ENCODE measurements at regions not wholly inside any gene's neighbourhood (a gene's known extent, or its start where the extent isn't known, plus 50 kb on each side); places are given as distances from the start of the nearest gene placed in this dataset.

DNA sequence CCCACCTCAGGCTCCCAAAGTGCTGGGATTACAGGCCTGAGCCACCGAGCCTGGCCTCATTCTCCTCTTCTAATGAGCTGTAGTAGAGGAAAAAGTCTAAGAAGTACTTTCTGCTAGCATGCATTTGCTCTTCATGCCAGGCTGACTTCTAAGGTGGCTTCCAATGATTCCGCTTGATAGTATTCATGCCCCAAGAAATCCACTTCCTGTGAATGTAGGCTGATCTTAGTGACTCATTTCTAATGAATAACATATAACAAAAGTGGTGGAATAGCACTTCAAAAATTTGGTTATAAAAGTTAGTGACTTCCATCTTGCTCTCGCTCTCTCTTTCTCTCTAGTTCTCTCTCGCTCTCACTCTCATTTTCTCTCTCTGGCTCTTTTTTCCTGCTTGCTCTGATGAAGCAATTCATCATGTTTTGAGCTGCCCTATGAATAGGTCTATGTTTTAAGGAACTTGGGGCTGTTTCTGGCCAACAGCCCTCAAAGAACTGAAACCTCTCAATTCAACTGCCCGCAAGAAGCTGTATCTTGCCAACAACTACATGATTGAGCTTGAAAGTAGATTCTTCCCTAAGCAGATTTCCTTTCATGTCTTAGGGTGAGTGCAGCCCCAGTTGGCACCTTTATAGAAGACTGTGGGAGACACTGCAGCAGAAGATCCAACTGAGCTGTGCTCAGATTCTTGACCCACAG, 282.9 kb downstream of the RMST start:
- TF ChIP-seq, protein P1, sequence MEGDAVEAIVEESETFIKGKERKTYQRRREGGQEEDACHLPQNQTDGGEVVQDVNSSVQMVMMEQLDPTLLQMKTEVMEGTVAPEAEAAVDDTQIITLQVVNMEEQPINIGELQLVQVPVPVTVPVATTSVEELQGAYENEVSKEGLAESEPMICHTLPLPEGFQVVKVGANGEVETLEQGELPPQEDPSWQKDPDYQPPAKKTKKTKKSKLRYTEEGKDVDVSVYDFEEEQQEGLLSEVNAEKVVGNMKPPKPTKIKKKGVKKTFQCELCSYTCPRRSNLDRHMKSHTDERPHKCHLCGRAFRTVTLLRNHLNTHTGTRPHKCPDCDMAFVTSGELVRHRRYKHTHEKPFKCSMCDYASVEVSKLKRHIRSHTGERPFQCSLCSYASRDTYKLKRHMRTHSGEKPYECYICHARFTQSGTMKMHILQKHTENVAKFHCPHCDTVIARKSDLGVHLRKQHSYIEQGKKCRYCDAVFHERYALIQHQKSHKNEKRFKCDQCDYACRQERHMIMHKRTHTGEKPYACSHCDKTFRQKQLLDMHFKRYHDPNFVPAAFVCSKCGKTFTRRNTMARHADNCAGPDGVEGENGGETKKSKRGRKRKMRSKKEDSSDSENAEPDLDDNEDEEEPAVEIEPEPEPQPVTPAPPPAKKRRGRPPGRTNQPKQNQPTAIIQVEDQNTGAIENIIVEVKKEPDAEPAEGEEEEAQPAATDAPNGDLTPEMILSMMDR (IDR thresholded peaks at IDR 0.05) = no peak
- TF ChIP-seq POLR2A (IDR thresholded peaks at IDR 0.05) = no peak

Data from adrenal gland (tissue), 5 donors.